UCSD-AML1 (cell line): ENCODE measurements at regions not wholly inside any gene's neighbourhood (a gene's known extent, or its start where the extent isn't known, plus 50 kb on each side); places are given as distances from the start of the nearest gene placed in this dataset.
"Not testable (repeated sequence)": the region's sequence is repeated elsewhere in the genome, so short reads cannot be mapped to it uniquely, and the experiment has no call there.

Source experiments
- DNase-seq: peaks from one replicate; lab custom pipeline; 2025; ENCODE audit not compliant: unreplicated experiment; lab: John Stamatoyannopoulos, UW

- no peak for DNase-seq
Measured at GRCh38 chr5:118397236-118397635, 591.1 kb downstream of the DTWD2 start.

GRCh38 chr5:118392491-118392890 lies 595.9 kb downstream of the DTWD2 start:
- no peak for DNase-seq

- DNase-seq = not testable (repeated sequence)
Measured at GRCh38 chr5:118382931-118383330, 605.4 kb downstream of the DTWD2 start.

- no peak for DNase-seq
Measured at GRCh38 chr5:118379470-118379869, 608.9 kb downstream of the DTWD2 start.

GRCh38 chr5:118378959-118379358 lies 609.4 kb downstream of the DTWD2 start:
- DNase-seq = no peak

GRCh38 chr5:118377420-118377819 lies 610.9 kb downstream of the DTWD2 start:
- no peak for DNase-seq

GRCh38 chr5:118371973-118372831 lies 616.1 kb downstream of the DTWD2 start:
- no peak for DNase-seq

GRCh38 chr5:118366429-118366828 lies 621.9 kb downstream of the DTWD2 start:
- no peak for DNase-seq

- no peak for DNase-seq
Measured at GRCh38 chr5:118365718-118366117, 622.6 kb downstream of the DTWD2 start.

GRCh38 chr5:118354797-118355196 lies 633.5 kb downstream of the DTWD2 start:
- DNase-seq = no peak

- no peak for DNase-seq
Measured at GRCh38 chr5:118353970-118354369, 634.4 kb downstream of the DTWD2 start.

- DNase-seq = no peak
Measured at GRCh38 chr5:118336468-118336867, 651.9 kb downstream of the DTWD2 start.

- no peak for DNase-seq
Measured at GRCh38 chr5:118327389-118327788, 661.0 kb downstream of the DTWD2 start.

- no peak for DNase-seq
Measured at GRCh38 chr5:118326481-118327045, 661.8 kb downstream of the DTWD2 start.

- DNase-seq = no peak
Measured at GRCh38 chr5:118325931-118326330, 662.4 kb downstream of the DTWD2 start.

GRCh38 chr5:118323723-118324122 lies 664.6 kb downstream of the DTWD2 start:
- DNase-seq = not testable (repeated sequence)

GRCh38 chr5:118321081-118321480 lies 667.3 kb downstream of the DTWD2 start:
- no peak for DNase-seq

GRCh38 chr5:118320121-118320520 lies 668.2 kb downstream of the DTWD2 start:
- no peak for DNase-seq

GRCh38 chr5:118314931-118315330 lies 673.4 kb downstream of the DTWD2 start:
- DNase-seq = no peak

- no peak for DNase-seq
Measured at GRCh38 chr5:118311103-118311819, 677.1 kb downstream of the DTWD2 start.

- no peak for DNase-seq
Measured at GRCh38 chr5:118310401-118310800, 677.9 kb downstream of the DTWD2 start.

GRCh38 chr5:118303296-118303695 lies 685.1 kb downstream of the DTWD2 start:
- DNase-seq = no peak
